CD4-positive, alpha-beta T cell (primary cell): ENCODE measurements at regions not wholly inside any gene's neighbourhood (a gene's known extent, or its start where the extent isn't known, plus 50 kb on each side); places are given as distances from the start of the nearest gene placed in this dataset.

Experiments
- ATAC-seq: fragments of 200-7000 bp; cut with Tn5 transposase; one replicate; pipeline ENCODE4 v1.10.0; 2022; ENCODE audit warnings: mild to moderate bottlenecking; ENCODE audit not compliant: poor library complexity
- CTCF ChIA-PET: fragments of 350-600 bp; sonication (Branson Sonifier 250); formaldehyde crosslinking; loops from one replicate; lab custom pipeline; 2021; ENCODE audit warnings: antibody characterized with exemption, inconsistent platforms; lab: Charles Lee
- POLR2A ChIA-PET: fragments of 350-600 bp; sonication (Branson Sonifier 250); formaldehyde crosslinking; loops from one replicate; lab custom pipeline; 2021; ENCODE audit warnings: antibody characterized with exemption, inconsistent platforms; lab: Charles Lee
- DNase-seq, 14 experiments: peaks; one replicate each; pipeline ENCODE4 v3.0.0-alpha.2; 2013 to 2020; ENCODE audit warnings: mixed read lengths in 2 of 14
- H3K27ac ChIP-seq, 2 donors: one replicate each; pipeline versions ENCODE4 v1.5.1 to v1.7.0; 2013; ENCODE audit warnings: low read length in 2 of 2, low read depth in 1 of 2, mild to moderate bottlenecking in 1 of 2
- H3K27me3 ChIP-seq, 2 experiments: 1 replicate in 1 of 2; 2 replicates in 1 of 2; pipeline versions ENCODE4 v1.6.1 to v1.7.0; 2013; ENCODE audit warnings: low read length in 2 of 2, control low read depth in 1 of 2, mild to moderate bottlenecking in 1 of 2, moderate library complexity in 1 of 2; ENCODE audit not compliant: insufficient read depth in 2 of 2, control insufficient read depth in 1 of 2
- H3K36me3 ChIP-seq: one replicate; pipeline ENCODE4 v1.6.1; 2013; ENCODE audit warnings: low read length, control low read depth; ENCODE audit not compliant: insufficient read depth
- H3K4me1 ChIP-seq: one replicate; pipeline ENCODE4 v1.6.1; 2013; ENCODE audit warnings: low read length, control low read depth; ENCODE audit not compliant: insufficient read depth
- H3K4me3 ChIP-seq: one replicate; pipeline ENCODE4 v1.5.1; 2013; ENCODE audit warnings: mild to moderate bottlenecking, low read length, moderate library complexity
- H3K9me3 ChIP-seq, 2 experiments: 1 replicate in 1 of 2; 2 replicates in 1 of 2; pipeline versions ENCODE4 v1.6.1 to v1.7.0; 2013; ENCODE audit warnings: low read length in 2 of 2, mild to moderate bottlenecking in 2 of 2, control low read depth in 1 of 2, moderate library complexity in 1 of 2; ENCODE audit not compliant: control insufficient read depth in 1 of 2, insufficient read depth in 1 of 2
- H3K27ac Mint-ChIP-seq: one replicate; pipeline ENCODE4 v1.8.0; 2020; ENCODE audit warnings: mixed read lengths
- H3K27me3 Mint-ChIP-seq: one replicate; pipeline ENCODE4 v1.8.0; 2021; ENCODE audit warnings: mixed read lengths
- H3K36me3 Mint-ChIP-seq: one replicate; pipeline ENCODE4 v1.8.0; 2021; ENCODE audit warnings: low read depth, mixed read lengths
- H3K4me1 Mint-ChIP-seq: one replicate; pipeline ENCODE4 v1.8.0; 2021; ENCODE audit warnings: low read depth, mixed read lengths
- H3K4me3 Mint-ChIP-seq: one replicate; pipeline ENCODE4 v1.8.0; 2020; ENCODE audit warnings: mild to moderate bottlenecking, mixed read lengths
- H3K9me3 Mint-ChIP-seq: one replicate; pipeline ENCODE4 v1.8.0; 2020; ENCODE audit warnings: mixed read lengths
- CTCF ChIP-seq: fragments of 200-600 bp; IDR thresholded peaks from one replicate; pipeline ENCODE4 v1.8.0; 2022; ENCODE audit warnings: antibody characterized with exemption, mild to moderate bottlenecking
- intact Hi-C, 2 experiments: fragments of 100-400 bp; cut with DNase I in 1 of 2; cut with micrococcal nuclease in 1 of 2; formaldehyde crosslinking; loops; one replicate each; pipeline versions ENCODE4 v1.15.1 to v1.9.0; 2023 to 2025; cut with DNase I, micrococcal nuclease

GRCh38 chrX:125497667-125498066 is 178.0 kb downstream of the TEX13C start:
- no peaks in the 10 kb centered on the region for H3K27me3 Mint-ChIP-seq
- H3K9me3 Mint-ChIP-seq, result no peaks in the 10 kb centered on the region
- Histone ChIP-seq H3K4me3 (no peak overlapping the region), H3K9me3 (no peaks in the 10 kb centered on the region), H3K27ac (no peak overlapping the region), H3K27me3 (no peaks in the 10 kb centered on the region), H3K36me3 (no peaks in the 10 kb centered on the region), H3K4me1 (no peaks in the 10 kb centered on the region)
- H3K4me3 Mint-ChIP-seq, result no peak overlapping the region
- H3K36me3 Mint-ChIP-seq, result no peaks in the 10 kb centered on the region
- intact Hi-C loops, result no loop called here
- no peak for ATAC-seq
- TF ChIP-seq CTCF, result no peak
- POLR2A ChIA-PET, result no interaction called here
- no peak overlapping the region for H3K27ac Mint-ChIP-seq
- CTCF ChIA-PET, result no interaction called here
- DNase-seq, result no peak
- H3K4me1 Mint-ChIP-seq, result no peaks in the 10 kb centered on the region

- H3K27me3 ChIP-seq, result no peaks in the 10 kb centered on the region
- Mint-ChIP-seq H3K4me1 (no peaks in the 10 kb centered on the region), H3K36me3 (no peaks in the 10 kb centered on the region), H3K4me3 (no peak overlapping the region), H3K27me3 (no peaks in the 10 kb centered on the region), H3K9me3 (peaks cover 3% of the 10 kb centered on the region), H3K27ac (no peak overlapping the region)
- CTCF ChIA-PET, result no interaction called here
- H3K36me3 ChIP-seq, result no peaks in the 10 kb centered on the region
- DNase-seq (no peak), ATAC-seq (no peak)
- no peak overlapping the region for H3K4me3 ChIP-seq
- no peaks in the 10 kb centered on the region for H3K4me1 ChIP-seq
- intact Hi-C loops, result no loop called here
- POLR2A ChIA-PET, result no interaction called here
- TF ChIP-seq CTCF, result no peak
- H3K27ac ChIP-seq, result no peak overlapping the region
- no peaks in the 10 kb centered on the region for H3K9me3 ChIP-seq
Observed at GRCh38 chrX:125503769-125504168, 184.1 kb downstream of the TEX13C start.

- H3K4me1 Mint-ChIP-seq, result no peaks in the 10 kb centered on the region
- ChIA-PET POLR2A (no interaction called here), CTCF (no interaction called here)
- Histone ChIP-seq H3K4me3 (no peak overlapping the region), H3K27ac (no peak overlapping the region), H3K9me3 (no peaks in the 10 kb centered on the region), H3K27me3 (no peaks in the 10 kb centered on the region), H3K36me3 (no peaks in the 10 kb centered on the region), H3K4me1 (no peaks in the 10 kb centered on the region)
- ATAC-seq, result no peak
- no peaks in the 10 kb centered on the region for H3K36me3 Mint-ChIP-seq
- H3K27ac Mint-ChIP-seq, result no peak overlapping the region
- no peaks in the 10 kb centered on the region for H3K27me3 Mint-ChIP-seq
- no peak overlapping the region for H3K4me3 Mint-ChIP-seq
- no peak for TF ChIP-seq CTCF
- H3K9me3 Mint-ChIP-seq, result peaks cover 3% of the 10 kb centered on the region
- no peak for DNase-seq
- intact Hi-C loops, result no loop called here
Observed at GRCh38 chrX:125505207-125505606, 185.5 kb downstream of the TEX13C start.
